HG02884 (cell line): ENCODE measurements at regions not wholly inside any gene's neighbourhood (a gene's known extent, or its start where the extent isn't known, plus 50 kb on each side); places are given as distances from the start of the nearest gene placed in this dataset.

Source experiments
- ATAC-seq: cut with Tn5 transposase; IDR thresholded peaks from one replicate; pipeline ENCODE4 v1.9.1; 2021; ENCODE audit warnings: mild to moderate bottlenecking, moderate library complexity; ENCODE audit not compliant: unreplicated experiment

DNA sequence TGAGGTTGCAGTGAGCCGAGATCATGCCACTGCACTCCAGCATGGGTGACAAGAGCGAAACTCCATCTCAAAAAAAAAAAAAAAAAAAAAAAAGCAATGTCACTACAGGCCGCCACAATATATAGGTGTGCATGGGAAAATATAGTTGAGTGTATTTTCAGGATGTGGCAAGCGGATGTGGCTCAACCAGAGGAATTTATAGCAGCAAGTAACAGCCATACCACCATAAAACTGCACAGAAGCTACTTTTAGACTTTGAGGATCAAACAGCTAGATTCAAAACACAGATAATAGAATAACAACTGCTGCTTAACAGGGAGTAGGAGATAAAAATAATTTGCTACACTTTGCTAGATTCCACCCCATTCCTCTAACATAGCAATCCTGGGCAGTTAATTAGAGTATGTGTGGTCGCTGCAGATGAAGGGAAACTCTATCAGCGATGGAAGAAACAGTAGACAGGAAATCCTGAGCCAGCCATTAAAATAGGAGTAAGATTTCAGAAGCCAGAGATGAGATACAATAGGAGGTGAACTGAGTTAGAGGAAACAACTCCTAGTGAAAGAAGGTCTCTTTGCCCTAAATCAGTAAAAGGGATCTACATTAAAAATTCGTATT is 318.7 kb upstream of the STT3B start:
- peak; percentile 65 for ATAC-seq

DNA sequence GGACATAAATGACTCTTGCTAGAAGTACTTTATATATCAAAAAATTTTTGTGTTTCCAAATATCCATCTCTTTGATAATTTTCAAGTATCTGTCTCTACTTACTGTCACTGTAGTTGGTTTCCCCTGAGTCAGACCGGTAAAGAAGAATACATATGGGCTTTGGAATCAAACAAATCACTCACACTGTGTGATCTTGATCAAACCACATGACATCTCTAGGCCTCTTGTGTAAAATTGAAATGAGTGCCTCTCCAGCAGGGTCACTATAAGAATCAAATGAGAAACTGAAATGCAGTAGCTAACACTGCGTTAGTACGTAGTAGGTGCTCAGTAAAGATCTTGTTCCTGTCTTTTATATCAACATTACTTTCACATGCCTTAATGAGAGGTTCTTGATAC is 314.6 kb upstream of the STT3B start:
- ATAC-seq = no peak

DNA sequence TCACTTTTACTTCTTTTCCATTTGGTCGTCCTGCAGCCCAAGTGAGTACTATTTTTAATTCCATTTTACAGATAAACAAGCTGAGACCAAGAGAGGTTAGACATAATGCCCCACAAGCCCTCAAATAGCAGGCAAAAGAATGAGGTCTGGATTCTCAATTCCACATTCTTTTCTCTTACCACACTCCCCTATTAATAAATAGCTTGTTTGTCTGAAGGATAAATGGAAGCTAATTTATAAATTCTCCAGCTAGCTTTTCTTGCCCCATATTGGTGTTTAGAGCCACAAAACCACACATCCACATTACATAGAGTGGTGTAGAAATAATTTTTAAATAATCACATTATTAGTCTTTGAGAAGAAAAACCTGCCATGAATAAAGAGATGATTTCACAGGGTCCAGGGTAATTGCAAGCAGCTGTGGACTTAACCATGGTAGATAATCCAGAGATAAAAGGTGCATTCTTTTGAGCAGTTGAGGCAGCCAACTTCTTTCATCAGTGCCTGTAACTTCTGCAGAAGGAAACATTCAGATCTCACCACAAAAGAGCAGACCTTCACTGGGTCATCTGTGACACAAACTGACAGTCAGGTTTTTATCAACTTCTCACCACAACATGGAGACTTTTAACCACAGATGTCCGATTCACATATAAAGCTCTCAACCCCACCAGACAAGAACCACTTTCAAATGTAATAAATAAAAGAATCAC is 313.4 kb upstream of the STT3B start:
- peak; percentile 73 for ATAC-seq

DNA sequence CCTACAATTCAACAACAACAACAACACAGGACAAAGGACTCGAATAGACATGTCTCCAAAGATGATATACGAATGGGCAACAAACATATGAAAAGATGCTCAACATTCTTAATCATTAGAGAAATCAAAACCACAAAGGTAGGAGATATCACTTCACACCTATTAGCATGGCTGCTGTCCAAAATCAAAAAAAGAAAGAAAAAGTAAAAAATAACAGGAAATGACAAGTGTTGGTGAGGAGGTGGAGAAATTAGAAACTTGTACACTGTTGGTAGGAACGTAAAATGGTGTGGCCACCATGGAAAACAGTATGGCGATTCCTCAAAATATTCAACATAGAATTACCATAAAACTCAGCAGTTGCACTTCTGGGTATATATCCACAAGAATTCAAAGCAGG is 312.3 kb upstream of the STT3B start:
- ATAC-seq = no peak

DNA sequence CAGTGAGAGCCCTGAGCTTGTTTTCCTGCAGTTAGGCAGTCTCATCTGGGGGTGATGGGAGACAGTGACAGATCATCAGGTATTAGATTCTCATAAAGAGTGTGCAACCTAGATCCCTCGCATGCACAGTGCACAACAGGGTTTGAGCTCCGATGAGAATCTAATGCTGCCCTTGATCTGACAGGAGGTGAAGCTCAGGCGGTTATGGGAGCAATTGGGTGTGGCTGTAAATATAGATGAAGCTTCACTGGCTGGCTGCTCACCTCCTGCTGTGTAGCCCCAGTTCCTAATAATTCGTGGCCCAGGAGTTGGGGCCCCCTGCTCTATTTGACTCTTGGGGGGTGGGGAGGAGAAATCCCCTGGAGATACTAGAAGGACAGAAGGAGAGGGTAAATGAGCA is 309.4 kb upstream of the STT3B start:
- no peak for ATAC-seq

DNA sequence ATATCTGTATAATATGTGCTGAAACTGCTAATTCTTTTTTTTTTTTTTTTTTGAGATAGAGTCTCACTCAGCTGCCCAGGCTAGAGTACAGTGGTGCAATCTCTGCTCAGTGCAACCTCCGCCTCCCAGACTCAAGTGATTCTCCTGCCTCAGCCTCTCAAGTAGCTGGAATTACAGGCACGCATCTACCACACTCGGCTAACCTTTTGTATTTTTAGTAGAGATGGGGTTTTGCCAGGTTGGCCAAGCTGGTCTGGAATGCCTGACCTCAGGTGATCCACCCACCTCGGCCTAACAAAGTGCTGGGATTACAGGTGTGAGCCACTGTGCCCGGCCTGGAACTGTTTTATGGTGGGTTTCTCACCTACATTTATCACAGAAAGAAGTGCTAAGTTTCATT is 307.8 kb upstream of the STT3B start:
- ATAC-seq = no peak

DNA sequence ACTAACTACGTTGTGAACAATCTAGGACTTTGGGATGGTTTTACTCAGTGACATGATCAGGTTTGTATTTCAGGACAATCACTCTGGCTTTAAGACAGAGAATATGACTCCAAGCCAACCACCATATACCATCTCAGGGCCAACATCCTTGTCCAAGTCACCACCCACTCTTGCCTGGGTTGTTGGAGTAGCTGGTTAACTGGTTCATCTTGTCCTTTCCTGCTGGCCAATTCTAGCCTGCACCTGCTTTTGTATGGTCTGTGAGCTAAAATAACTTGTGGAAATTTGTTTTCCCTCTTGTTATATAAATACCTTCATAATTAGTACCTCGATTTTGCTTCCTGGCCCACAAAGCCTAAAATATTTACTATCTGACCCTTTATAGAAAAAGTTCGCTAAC is 306.8 kb upstream of the STT3B start:
- no peak for ATAC-seq

DNA sequence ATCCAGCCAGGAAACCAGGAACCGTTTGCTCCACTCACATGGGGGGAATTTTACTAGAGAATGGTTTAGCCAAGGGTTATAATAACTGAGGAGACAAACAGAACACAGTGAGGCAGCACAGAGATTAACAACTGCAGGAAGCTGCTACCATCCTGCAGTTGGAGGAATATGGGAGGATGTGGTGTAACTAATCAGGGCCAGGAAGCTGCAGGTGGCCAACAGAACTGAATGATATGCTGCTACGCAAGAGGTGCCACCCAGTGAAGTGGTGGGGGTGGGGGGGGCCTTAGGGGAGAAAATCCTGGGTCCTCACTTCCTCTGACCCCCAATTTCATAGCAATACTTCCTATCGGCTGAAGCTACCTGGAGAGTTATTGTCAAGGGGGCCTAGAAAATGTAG is 306.4 kb upstream of the STT3B start:
- ATAC-seq = no peak

DNA sequence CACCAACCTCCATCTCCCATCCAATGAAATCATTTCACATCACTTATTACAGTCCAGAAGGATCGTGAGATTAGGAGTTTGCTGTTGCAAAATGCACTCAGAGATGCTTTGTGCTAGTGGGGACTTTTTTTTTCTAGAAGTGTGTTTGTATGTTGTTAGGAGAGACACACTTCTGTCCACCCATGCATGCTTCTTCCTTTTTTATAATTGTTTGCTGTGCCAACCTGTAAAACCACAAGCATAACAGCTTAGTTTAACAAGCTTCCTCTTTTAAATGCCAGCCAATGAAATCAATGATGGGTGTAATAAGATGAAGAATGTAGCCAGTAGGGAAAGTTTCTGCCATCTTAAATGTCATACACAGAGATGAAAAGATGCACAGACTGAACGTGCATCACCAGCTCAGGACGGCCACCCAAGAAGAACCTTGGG is 305.6 kb upstream of the STT3B start:
- no peak for ATAC-seq

DNA sequence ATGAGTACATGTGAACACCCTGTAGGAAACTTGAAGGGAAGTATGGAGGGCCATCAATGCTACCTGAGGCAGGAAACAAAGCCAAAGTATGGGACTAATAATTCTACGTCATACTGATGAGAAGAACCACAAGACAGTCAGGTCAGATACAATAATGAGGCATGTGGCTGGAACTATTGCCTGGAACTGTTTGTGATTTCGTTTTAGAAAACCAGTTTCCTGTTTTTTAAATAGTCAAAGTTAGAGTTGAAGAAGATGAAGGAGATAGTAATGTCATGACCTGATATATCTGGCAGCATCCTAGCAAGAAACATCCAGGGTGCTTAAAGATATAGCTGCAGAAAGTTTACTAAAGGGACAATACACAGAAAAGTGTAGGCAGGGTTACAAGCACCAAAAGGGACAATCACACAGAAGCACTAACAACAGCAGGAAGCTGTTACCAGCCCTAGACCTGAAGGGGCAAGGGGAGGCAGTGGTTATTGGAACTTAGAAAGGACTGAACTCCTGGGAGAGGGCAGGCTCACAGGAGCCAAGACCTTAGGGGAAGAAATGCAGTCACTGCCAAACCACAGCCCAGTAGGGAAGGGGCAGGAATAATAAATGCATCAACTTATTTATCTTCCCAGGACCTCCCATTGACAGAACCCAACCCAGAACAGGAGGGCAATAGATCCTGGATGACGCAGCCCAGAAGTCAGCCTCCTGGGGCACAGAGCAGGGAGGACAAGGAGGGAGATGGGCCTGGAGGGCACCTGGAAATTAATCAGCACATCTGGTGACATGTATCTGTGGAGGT is 302.1 kb upstream of the STT3B start:
- no peak for ATAC-seq

DNA sequence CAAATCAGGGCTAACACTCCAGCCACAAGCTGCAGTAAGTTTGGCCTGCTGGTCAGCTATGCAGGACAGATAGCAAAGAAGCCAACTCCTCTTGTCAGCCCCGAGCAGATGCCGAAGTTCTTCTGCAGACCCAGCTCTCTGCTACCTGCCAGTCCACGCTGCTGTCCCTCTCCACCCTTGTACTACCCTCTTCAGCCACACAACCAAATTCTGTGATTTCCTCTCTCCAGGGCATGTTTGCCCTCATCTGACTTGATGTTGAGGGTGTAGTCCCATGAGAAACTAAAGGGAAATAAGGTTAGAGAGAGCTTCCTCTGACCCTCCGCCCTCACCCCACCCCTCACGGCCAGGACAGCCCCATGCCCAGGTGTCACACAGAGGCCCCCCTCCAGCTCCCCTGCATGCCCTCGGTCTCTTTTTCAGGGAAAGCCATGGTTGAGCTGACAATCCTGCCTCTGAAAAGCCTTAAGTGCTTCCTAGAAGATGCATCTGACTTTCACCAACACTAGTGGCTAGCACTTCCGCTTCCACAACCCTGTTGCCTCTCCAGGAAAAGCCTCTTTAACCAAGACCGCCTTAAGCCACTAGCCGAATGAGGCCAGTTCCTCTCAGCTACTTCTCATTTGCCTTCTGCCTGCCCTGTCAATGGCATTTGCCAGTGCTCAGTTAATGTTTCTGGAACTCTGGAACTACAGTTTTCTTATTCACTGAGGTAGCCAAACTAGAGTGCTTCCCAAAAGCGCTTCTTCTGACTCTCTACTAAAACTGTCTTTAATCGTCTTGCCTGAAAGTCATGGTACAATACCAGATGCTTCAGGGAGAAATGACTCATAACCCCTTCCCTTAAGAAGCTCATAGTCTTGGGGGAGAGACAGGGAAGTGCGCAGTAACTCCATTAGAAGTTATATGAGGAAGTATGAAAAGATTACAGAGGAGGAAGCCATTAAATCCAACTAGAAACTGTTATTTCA is 300.4 kb upstream of the STT3B start:
- ATAC-seq = peak; percentile 38

DNA sequence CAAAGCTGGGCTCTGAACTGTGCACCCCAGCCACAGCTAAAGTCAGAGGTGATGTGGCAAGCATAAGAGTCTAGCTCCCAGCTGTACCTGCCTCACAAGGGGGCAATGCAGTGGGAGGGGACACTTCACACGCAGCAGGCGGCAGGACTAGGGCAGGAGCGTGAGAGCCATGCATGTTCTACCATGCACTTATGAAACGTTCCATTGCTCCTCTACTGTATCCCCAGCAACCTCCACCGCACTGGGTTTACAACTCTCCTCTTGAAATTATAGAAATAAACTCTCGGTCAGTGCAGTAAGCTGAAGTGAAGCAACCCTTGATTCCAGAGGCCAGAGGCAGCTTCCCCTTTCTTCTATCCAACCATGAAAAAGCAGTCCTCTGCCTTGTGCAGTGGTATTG is 298.6 kb upstream of the STT3B start:
- ATAC-seq = no peak

DNA sequence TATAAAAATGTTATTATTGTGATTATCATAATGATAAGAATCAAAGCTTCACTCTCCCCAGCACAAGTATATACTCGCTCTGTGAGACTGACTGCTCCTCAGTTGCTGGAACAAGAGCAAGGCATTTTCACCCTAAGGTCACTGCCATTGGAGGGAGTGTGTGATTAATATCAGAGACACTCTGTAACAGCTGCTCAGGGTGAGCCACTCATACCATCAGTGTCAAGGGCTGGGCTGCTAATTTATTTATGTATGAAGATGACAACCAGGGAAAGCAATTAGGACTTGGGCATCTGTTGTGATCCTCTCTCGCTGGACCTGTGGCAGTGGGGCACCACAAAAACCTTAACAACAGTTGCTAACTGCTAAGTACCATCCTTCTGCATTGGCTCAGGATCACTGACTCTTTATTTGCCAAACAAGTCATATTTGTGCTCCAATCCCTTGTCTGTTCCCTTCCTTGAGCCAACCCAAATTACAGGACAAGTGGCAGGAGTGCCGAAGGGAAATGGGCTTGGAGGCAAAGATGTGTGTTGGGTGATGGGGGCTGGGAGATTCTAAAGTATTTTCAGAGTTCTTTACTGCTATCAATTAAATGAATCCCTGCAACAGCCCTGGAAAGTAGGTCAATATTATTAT is 297.5 kb upstream of the STT3B start:
- ATAC-seq = no peak

DNA sequence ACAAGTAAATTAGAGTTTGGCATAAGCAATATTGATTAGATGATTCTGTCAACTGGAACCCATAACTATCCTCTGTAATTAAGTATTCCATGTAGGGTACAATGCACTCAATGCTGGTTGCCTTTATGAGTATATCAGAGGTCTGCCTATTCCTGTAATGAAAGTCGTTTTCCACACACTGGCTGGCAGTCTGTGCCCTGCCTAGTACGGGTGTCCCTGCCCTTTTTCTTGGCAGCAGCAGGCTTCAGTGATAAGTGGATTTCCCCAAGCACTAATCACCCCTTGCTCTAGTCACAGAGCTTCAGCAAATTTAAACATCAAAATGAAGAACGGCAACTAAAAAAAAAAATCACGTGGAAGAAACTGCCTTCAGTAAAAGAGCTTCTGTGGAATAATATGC is 294.8 kb upstream of the STT3B start:
- ATAC-seq = no peak

DNA sequence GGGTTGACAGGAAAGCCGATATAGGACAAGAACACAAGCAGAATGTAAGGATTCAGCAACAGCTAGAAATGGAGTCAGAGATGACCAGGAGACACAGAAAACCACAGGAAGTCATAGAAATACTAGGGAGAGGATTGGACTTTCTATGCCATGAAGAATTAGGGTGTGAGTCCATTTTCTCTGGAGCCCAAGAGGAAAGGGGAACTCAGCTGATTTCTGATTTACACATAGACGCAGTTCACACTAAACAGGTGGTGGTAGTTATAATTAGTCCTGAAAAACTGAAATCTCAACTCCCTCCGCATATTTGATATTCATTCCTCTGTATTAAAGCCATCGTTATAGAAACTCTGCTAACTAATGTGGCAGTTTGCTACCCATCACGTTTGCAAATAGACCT is 292.7 kb upstream of the STT3B start:
- no peak for ATAC-seq

DNA sequence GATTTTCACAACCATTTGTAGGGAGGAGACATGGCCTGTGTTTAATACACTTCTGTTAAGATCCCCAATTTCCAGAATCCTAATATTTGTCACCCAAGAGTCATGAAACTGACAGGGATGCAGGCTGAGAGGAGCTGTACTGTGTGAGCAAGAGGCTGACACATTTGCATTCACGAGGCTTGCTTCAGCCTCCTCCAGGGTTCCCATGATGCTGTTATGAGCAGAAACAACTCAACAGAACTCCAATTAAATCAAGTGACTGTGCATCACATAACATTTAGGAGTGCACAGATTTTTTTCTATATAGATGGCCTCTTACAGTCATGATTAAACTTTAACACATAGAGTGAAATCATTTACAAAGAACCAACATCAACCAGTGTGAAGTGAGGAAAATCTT is 292.3 kb upstream of the STT3B start:
- ATAC-seq = no peak

DNA sequence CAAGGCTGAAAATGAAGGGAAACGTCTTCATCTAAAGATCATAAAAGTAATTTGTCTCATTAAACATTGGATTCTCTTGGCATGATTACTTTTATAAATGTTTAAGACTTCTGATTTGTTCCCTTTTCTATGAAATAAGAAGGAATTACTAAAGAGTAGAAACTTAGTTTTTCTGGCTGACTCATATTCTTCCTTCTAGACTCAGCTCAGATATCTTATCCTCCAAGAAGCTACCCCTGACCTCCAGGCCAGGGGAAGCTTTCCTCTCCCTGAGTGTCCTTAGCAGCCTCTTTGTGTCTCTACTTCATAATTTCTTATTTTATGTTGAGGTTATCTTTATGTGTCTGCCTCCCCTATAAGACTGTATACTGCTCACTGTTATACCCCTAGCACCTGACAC is 291.9 kb upstream of the STT3B start:
- no peak for ATAC-seq

DNA sequence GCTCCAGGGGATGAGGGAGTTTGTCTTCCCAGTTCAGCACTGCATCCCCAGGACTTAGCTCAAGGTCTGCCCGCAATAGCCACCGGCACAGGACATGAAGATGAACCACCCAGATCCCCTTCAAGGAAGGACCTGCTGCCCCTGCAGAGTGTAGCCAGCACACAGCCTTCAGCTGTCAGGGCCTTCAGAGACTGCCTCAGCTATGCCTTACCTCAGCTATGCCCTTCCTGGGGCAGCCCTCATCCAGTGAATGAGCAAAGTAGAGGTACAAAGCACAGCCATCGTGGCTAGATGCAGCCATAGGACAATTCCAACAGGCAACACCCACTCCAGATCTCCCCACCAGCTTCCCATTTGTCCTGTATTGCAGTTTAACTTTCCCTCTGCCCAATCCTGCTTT is 291.2 kb upstream of the STT3B start:
- ATAC-seq = no peak

DNA sequence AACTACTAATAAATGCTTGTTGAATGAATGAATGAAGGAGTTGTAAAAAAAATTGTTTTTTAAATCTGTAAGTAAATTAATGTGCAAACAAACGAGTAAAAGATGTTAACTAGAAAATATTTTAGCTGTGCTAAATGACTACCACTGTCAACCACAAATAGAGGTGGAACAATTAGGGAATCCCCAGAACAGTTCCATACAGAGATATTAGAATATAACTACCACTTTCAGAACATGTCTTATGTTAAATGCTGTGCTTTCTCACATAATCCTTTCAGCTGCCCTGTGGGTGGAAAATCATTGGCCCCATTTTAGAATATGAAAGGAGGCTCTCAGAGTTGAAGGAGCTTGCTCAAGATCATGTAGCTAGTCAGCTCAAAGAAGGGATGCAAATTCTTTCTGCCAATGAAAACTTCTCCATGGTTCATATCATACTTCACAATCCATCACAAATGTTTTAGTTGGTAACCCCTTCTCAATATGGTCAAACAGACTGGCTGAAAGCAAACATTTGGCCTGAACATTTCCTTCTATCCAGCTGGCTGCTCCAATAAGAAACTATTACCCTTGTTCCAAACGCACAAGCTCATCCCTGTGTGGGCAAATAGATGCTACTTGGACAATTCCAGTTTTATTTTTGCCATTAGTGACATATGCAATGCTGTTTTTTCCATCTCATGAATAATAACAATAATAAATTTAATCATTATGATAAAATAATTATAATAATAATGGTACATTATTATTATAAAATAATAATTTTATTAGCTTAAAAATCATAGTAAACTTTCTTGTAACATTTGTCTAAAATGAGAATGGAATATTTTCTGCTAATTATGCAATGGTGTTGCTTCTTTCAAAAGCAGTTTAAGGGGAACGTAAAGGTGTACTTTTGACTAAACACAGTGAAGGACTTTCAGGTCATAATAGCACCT is 290.4 kb upstream of the STT3B start:
- ATAC-seq = peak; percentile 65
